K562 (cell line): ENCODE measurements at regions not wholly inside any gene's neighbourhood (a gene's known extent, or its start where the extent isn't known, plus 50 kb on each side); places are given as distances from the start of the nearest gene placed in this dataset.

Experiments
- CTCF ChIP-seq, 3 experiments: IDR thresholded peaks in 2 of 3; conservative IDR thresholded peaks in 1 of 3; 2 replicates each; pipeline ENCODE4 v1.5.1; 2011 to 2012; ENCODE audit warnings: low read length in 3 of 3, mild to moderate bottlenecking in 3 of 3, control low read depth in 2 of 3, improper control_type of control experiment in 1 of 3, inconsistent platforms in 1 of 3, low read depth in 1 of 3, mixed read lengths in 1 of 3, moderate library complexity in 1 of 3; ENCODE audit not compliant: insufficient read depth in 2 of 3
- E2F4 ChIP-seq: sonication (generic); formaldehyde crosslinking; IDR thresholded peaks from 2 replicates; pipeline ENCODE4 v1.8.0; 2022; ENCODE audit warnings: mild to moderate bottlenecking, low read depth, missing genetic modification reagents
- GABPA ChIP-seq: fragments of 200-800 bp; sonication (Bioruptor generic); conservative IDR thresholded peaks from 2 replicates; pipeline ENCODE4 v1.6.1; 2016; ENCODE audit warnings: low read depth, missing genetic modification characterization, missing compliant biosample characterization
- HDAC6 ChIP-seq: IDR thresholded peaks from 2 replicates; pipeline ENCODE4 v1.6.1; 2012; ENCODE audit warnings: low read depth, mild to moderate bottlenecking, control low read depth, inconsistent platforms, low read length, moderate library complexity
- L3MBTL2 ChIP-seq: fragments of 450-650 bp; IDR thresholded peaks from 2 replicates; pipeline ENCODE4 v1.6.1; 2016; ENCODE audit warnings: mild to moderate bottlenecking, moderate library complexity
- MXI1 ChIP-seq: IDR thresholded peaks from 2 replicates; pipeline ENCODE4 v1.6.1; 2011; ENCODE audit warnings: low read depth, mild to moderate bottlenecking, improper control_type of control experiment, low read length
- MYC ChIP-seq, 2 experiments: fragments of 250-450 bp in 1 of 2; sonication (Bioruptor Pico) in 1 of 2; IDR thresholded peaks; 2 replicates each; pipeline versions ENCODE4 v1.5.1 to v1.6.1; 2012 to 2021; ENCODE audit warnings: low read depth in 2 of 2, borderline replicate concordance in 1 of 2, improper control_type of control experiment in 1 of 2, low read length in 1 of 2, mild to moderate bottlenecking in 1 of 2, moderate library complexity in 1 of 2
- NBN ChIP-seq: fragments of 450-650 bp; IDR thresholded peaks from 2 replicates; pipeline ENCODE4 v1.6.1; 2016; ENCODE audit warnings: low read depth, mild to moderate bottlenecking
- PCBP2 ChIP-seq: fragments of 200-400 bp; formaldehyde crosslinking; IDR thresholded peaks from 2 replicates; pipeline ENCODE4 v1.6.1; 2018; ENCODE audit warnings: low read length, low read depth, mild to moderate bottlenecking, moderate library complexity; ENCODE audit not compliant: poor library complexity, severe bottlenecking
- RAD21 ChIP-seq, 2 experiments: fragments of 250-450 bp in 1 of 2; fragments of 450-650 bp in 1 of 2; sonication (Bioruptor Pico) in 1 of 2; formaldehyde crosslinking in 1 of 2; IDR thresholded peaks in 1 of 2; conservative IDR thresholded peaks in 1 of 2; 2 replicates each; pipeline versions ENCODE4 v1.4.0 to v1.8.0; 2020 to 2022; ENCODE audit warnings: mild to moderate bottlenecking in 2 of 2, moderate library complexity in 1 of 2
- TGIF2 ChIP-seq: sonication (generic); formaldehyde crosslinking; IDR thresholded peaks from 2 replicates; pipeline ENCODE4 v1.8.1; 2022; ENCODE audit warnings: mild to moderate bottlenecking, missing genetic modification reagents, moderate library complexity
- ZBTB7A ChIP-seq: IDR thresholded peaks from 2 replicates; pipeline ENCODE4 v1.6.1; 2011; ENCODE audit warnings: low read depth, mild to moderate bottlenecking, low read length, moderate library complexity, borderline replicate concordance; ENCODE audit not compliant: control insufficient read depth
- ZNF318 ChIP-seq, 2 experiments: fragments of 450-650 bp; IDR thresholded peaks; 2 replicates each; pipeline ENCODE4 v1.6.1; 2016; ENCODE audit warnings: mild to moderate bottlenecking in 2 of 2, borderline replicate concordance in 1 of 2, low read depth in 1 of 2, moderate library complexity in 1 of 2

- TF ChIP-seq RAD21 (CRISPR knock-in tag; conservative IDR thresholded peaks at IDR 0.05 in 1 of 2, IDR thresholded peaks at IDR 0.05 in 1 of 2) (no peak), CTCF (IDR thresholded peaks at IDR 0.05 in 2 of 3, conservative IDR thresholded peaks at IDR 0.05 in 1 of 3; ENCODE audit: insufficient read depth in 2 of 3, low read depth in 1 of 3, low read length in 3 of 3) (no peak), NBN (no peak), TGIF2 (CRISPR knock-in tag) (no peak), E2F4 (CRISPR knock-in tag) (no peak), HDAC6 (no peak), MXI1 (no peak), ZBTB7A (no peak), ZNF318 (IDR thresholded peaks at IDR 0.05; ENCODE audit: borderline replicate concordance in 1 of 2, low read depth in 1 of 2) (no peak), PCBP2 (no peak), MYC (IDR thresholded peaks at IDR 0.05; ENCODE audit: low read depth, low read length) (no peak), MYC (CRISPR knock-in tag; IDR thresholded peaks at IDR 0.05; ENCODE audit: borderline replicate concordance, low read depth) (no peak), GABPA (tag) (no peak), L3MBTL2 (no peak)
These were observed 378.2 kb upstream of the BTBD3 start for GRCh38 chr20:11539450-11539849.
